GM12878 (cell line): ENCODE measurements at regions not wholly inside any gene's neighbourhood (a gene's known extent, or its start where the extent isn't known, plus 50 kb on each side); places are given as distances from the start of the nearest gene placed in this dataset.

Experiments used
- ATAC-seq: fragments of 200-7000 bp; cut with Tn5 transposase; 3 replicates; pipeline ENCODE4 v1.9.1; 2020; ENCODE audit warnings: mild to moderate bottlenecking, moderate library complexity
- BruUV-seq: library from RNA; stranded (reverse); fragments of 400-500 nt; replicated peaks from 2 replicates; lab custom pipeline; 2021; lab: Mats Ljungman, UMichigan
- CTCF ChIA-PET: fragments of 300-600 bp; sonication (Branson Sonifier 250); formaldehyde crosslinking; extraction: SDS; loops from one replicate; lab custom pipeline; 2021; ENCODE audit warnings: inconsistent platforms; lab: Yijun Ruan, JAX
- POLR2A ChIA-PET: fragments of 350-600 bp; formaldehyde crosslinking; extraction: SDS; loops from one replicate; lab custom pipeline; 2021; ENCODE audit warnings: inconsistent platforms; lab: Charles Lee
- RAD21 ChIA-PET: fragments of 300-600 bp; sonication (Branson Sonifier 250); formaldehyde crosslinking; loops from one replicate; lab custom pipeline; 2023; ENCODE audit warnings: antibody characterized with exemption; ENCODE audit not compliant: unreplicated experiment; lab: Charles Lee
- SMC1A ChIA-PET: fragments of 300-600 bp; sonication (Branson Sonifier 250); formaldehyde crosslinking; loops from one replicate; lab custom pipeline; 2023; ENCODE audit not compliant: unreplicated experiment, uncharacterized antibody; lab: Charles Lee
- DNase-seq: peaks from one replicate; pipeline ENCODE4 v3.0.0-alpha.2; 2011; ENCODE audit warnings: low read depth, low spot score
- FAIRE-seq: peaks from 3 replicates; lab custom pipeline; 2011; peaks lifted over from hg19 to GRCh38; lab: Jason Lieb, UNC
- H2AFZ ChIP-seq: 2 replicates; pipeline ENCODE4 v1.6.0; 2011; ENCODE audit warnings: low read depth, low read length, control low read depth; ENCODE audit not compliant: control insufficient read depth
- H3K27ac ChIP-seq: 2 replicates; pipeline ENCODE4 v1.5.1; 2011; ENCODE audit warnings: control low read depth; ENCODE audit not compliant: control insufficient read depth, insufficient read depth
- H3K27me3 ChIP-seq, 2 experiments: replicated peaks in 1 of 2; 2 replicates each; pipeline versions ENCODE4 v1.6.0 to v1.6.1; 2011; ENCODE audit warnings: low read length in 1 of 2; ENCODE audit not compliant: control insufficient read depth in 2 of 2, insufficient read depth in 2 of 2
- H3K36me3 ChIP-seq, 2 experiments: 2 replicates each; pipeline ENCODE4 v1.5.1; 2011; ENCODE audit warnings: low read length in 1 of 2; ENCODE audit not compliant: control insufficient read depth in 2 of 2, insufficient read depth in 2 of 2
- H3K4me1 ChIP-seq: 2 replicates; pipeline ENCODE4 v1.6.1; 2011; ENCODE audit warnings: mild to moderate bottlenecking, low read length, moderate library complexity, mixed read lengths; ENCODE audit not compliant: control insufficient read depth, insufficient read depth
- H3K4me2 ChIP-seq: 2 replicates; pipeline ENCODE4 v1.6.0; 2011; ENCODE audit warnings: control low read depth; ENCODE audit not compliant: control insufficient read depth, insufficient read depth
- H3K4me3 ChIP-seq: fragments of 200-600 bp; sonication (generic); 2 replicates; pipeline ENCODE4 v1.5.1; 2016
- H3K79me2 ChIP-seq: 2 replicates; pipeline ENCODE4 v1.6.0; 2011; ENCODE audit warnings: low read length; ENCODE audit not compliant: control insufficient read depth, insufficient read depth
- H3K9ac ChIP-seq: 2 replicates; pipeline ENCODE4 v1.8.0; 2011; ENCODE audit warnings: low read length, control low read depth, mixed read lengths; ENCODE audit not compliant: control insufficient read depth, insufficient read depth
- H3K9me3 ChIP-seq: replicated peaks from 3 replicates; pipeline ENCODE4 v1.5.1; 2011; ENCODE audit warnings: mild to moderate bottlenecking, low read length; ENCODE audit not compliant: control insufficient read depth, insufficient read depth
- H4K20me1 ChIP-seq: 2 replicates; pipeline ENCODE4 v1.6.0; 2011; ENCODE audit not compliant: control insufficient read depth, insufficient read depth
- IKZF1 ChIP-seq: fragments of 450-650 bp; conservative IDR thresholded peaks from 2 replicates; pipeline ENCODE4 v1.6.1; 2017; ENCODE audit warnings: antibody characterized with exemption, mild to moderate bottlenecking
- NFXL1 ChIP-seq: fragments of 450-650 bp; IDR thresholded peaks from 2 replicates; pipeline ENCODE4 v1.6.1; 2017; ENCODE audit warnings: antibody characterized with exemption, mild to moderate bottlenecking, borderline replicate concordance
- SREBF1 ChIP-seq: IDR thresholded peaks from 2 replicates; pipeline ENCODE4 v1.6.1; 2012; ENCODE audit warnings: mild to moderate bottlenecking, low read length
- in situ Hi-C: fragments of 300-500 bp; cut with MboI; formaldehyde crosslinking; loops from 9 replicates; pipeline ENCODE4 v1.14.3; 2018; ENCODE audit warnings: mixed read lengths
- intact Hi-C: fragments of 100-400 bp; cut with micrococcal nuclease; formaldehyde crosslinking; loops from one replicate; pipeline ENCODE4 v1.14.2; 2022; ENCODE audit not compliant: unreplicated experiment
- TF ChIP-seq, protein P1 (sequence below): IDR thresholded peaks from 2 replicates; pipeline ENCODE4 v1.6.1; 2012; ENCODE audit warnings: low read length, inconsistent platforms
- TF ChIP-seq, protein P2 (sequence below): fragments of 450-650 bp; IDR thresholded peaks from 2 replicates; pipeline ENCODE4 v1.6.1; 2018; ENCODE audit warnings: mild to moderate bottlenecking, low read depth, moderate library complexity; ENCODE audit not compliant: partially characterized antibody

GRCh38 chr18:53664575-53664974, 559.9 kb downstream of the MBD2 start:
- H4K20me1 ChIP-seq, result no peaks in the 10 kb centered on the region
- CTCF ChIA-PET, result no interaction called here
- no peak overlapping the region for H3K4me2 ChIP-seq
- no peak overlapping the region for H3K9ac ChIP-seq
- no peaks in the 10 kb centered on the region for H3K79me2 ChIP-seq
- intact Hi-C loops (no loop called here), in situ Hi-C loops (no loop called here)
- no peaks in the 10 kb centered on the region for H3K4me1 ChIP-seq
- H3K4me3 ChIP-seq, result no peak overlapping the region
- H3K9me3 ChIP-seq, result no peaks in the 10 kb centered on the region
- ATAC-seq (no peak), DNase-seq (no peak), FAIRE-seq (no peak)
- SMC1A ChIA-PET, result no interaction called here
- no peaks in the 10 kb centered on the region for H3K27me3 ChIP-seq
- RAD21 ChIA-PET, result no interaction called here
- H3K27ac ChIP-seq, result no peak overlapping the region
- no peak for TF ChIP-seq NFXL1
- no peak for TF ChIP-seq SREBF1
- no peak for TF ChIP-seq IKZF1
- TF ChIP-seq, protein P1, sequence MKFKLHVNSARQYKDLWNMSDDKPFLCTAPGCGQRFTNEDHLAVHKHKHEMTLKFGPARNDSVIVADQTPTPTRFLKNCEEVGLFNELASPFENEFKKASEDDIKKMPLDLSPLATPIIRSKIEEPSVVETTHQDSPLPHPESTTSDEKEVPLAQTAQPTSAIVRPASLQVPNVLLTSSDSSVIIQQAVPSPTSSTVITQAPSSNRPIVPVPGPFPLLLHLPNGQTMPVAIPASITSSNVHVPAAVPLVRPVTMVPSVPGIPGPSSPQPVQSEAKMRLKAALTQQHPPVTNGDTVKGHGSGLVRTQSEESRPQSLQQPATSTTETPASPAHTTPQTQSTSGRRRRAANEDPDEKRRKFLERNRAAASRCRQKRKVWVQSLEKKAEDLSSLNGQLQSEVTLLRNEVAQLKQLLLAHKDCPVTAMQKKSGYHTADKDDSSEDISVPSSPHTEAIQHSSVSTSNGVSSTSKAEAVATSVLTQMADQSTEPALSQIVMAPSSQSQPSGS, result no peak
- TF ChIP-seq, protein P2, sequence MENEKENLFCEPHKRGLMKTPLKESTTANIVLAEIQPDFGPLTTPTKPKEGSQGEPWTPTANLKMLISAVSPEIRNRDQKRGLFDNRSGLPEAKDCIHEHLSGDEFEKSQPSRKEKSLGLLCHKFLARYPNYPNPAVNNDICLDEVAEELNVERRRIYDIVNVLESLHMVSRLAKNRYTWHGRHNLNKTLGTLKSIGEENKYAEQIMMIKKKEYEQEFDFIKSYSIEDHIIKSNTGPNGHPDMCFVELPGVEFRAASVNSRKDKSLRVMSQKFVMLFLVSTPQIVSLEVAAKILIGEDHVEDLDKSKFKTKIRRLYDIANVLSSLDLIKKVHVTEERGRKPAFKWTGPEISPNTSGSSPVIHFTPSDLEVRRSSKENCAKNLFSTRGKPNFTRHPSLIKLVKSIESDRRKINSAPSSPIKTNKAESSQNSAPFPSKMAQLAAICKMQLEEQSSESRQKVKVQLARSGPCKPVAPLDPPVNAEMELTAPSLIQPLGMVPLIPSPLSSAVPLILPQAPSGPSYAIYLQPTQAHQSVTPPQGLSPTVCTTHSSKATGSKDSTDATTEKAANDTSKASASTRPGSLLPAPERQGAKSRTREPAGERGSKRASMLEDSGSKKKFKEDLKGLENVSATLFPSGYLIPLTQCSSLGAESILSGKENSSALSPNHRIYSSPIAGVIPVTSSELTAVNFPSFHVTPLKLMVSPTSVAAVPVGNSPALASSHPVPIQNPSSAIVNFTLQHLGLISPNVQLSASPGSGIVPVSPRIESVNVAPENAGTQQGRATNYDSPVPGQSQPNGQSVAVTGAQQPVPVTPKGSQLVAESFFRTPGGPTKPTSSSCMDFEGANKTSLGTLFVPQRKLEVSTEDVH, result no peak
- no peak overlapping the region for H2AFZ ChIP-seq
- BruUV-seq, result no TSS peak
- no peaks in the 10 kb centered on the region for H3K36me3 ChIP-seq
- POLR2A ChIA-PET, result no interaction called here
